Forelimb muscle (tissue), 1 donor: ENCODE measurements at regions not wholly inside any gene's neighbourhood (a gene's known extent, or its start where the extent isn't known, plus 50 kb on each side); places are given as distances from the start of the nearest gene placed in this dataset.
"Not testable (repeated sequence)": the region's sequence is repeated elsewhere in the genome, so short reads cannot be mapped to it uniquely, and the experiment has no call there.

Experiments
- DNase-seq: peaks from one replicate; pipeline ENCODE4 v3.0.0-alpha.2; 2013; ENCODE audit warnings: low read depth

DNA sequence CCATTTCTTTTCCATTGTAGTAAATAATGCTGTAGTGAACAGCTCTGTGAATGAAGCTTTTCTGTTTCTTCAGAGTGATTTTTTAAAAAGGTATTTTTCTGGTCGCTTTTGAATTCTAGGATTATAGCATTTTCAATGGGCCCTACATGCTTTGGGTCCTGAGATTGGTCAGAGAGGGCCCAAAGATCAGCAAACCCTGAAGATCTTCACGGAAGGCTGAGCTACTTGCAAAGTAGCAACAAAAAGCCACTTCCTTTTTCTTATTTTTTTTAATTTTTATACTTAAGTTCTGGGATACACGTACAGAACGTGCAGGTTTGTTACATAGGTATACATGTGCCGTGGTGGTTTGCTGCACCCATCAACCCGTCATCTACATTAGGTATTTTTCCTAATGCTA is 200.5 kb downstream of the FAT3 start:
- DNase-seq: no peak

DNA sequence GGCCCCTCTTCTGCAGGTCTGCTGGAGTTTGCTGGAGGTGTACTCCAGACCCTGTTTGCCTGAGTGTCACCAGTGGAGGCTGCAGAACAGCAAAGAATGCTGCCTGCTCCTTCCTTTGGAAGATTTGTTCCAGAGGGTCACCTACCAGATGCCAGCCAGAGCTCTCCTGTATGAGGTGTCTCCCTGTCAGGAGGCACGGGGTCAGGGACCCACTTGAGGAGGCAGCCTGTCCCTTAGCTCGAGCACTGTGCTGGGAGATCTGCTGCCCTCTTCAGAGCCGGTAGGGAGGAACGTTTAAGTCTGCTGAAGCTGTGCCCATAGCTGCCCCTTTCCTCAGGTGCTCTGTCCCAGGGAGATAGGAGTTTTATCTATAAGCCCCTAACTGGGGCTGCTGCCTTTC is 207.9 kb downstream of the FAT3 start:
- DNase-seq: no peak

DNA sequence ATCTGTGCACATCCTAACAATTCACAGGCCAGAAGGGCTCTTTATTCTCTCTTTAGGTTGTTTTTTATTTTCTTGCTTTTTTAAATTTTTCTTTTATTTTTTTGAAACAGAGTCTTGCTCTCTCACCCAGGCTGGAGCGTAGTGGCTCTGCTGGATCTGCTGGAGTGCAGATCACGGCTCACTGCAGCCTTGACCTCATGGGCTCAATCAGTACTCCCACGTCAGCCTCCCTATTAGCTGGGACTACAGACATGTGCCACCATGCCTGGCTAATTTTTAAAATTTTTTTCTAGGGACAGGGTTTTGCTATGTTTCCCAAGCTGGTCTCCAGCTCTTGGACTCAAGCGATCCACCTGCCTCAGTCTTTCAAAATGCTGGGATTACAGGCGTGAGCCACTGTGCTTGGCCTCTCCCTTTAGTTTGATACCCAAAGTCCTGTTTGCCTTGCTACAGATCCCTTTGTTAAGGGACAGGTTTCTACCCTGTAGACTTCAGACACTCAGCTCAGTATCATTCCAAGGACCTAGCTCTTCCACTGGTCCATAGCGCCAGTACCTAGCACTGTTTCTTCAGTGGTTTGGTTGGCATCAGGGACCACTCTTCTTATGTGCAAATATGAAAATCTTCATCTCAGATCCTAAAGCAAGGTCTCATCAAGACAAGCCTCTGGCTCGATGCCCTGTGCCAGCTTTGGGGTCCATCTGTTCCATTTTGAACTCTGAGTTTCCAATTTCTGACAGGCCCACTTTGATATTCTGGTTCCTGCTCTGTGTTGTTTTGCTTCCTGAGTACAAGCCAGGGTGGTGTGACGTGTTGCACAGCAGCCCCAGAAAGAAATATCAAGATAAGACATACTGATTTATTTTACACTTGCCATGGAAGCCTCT is 211.7 kb downstream of the FAT3 start:
- DNase-seq: no peak

DNA sequence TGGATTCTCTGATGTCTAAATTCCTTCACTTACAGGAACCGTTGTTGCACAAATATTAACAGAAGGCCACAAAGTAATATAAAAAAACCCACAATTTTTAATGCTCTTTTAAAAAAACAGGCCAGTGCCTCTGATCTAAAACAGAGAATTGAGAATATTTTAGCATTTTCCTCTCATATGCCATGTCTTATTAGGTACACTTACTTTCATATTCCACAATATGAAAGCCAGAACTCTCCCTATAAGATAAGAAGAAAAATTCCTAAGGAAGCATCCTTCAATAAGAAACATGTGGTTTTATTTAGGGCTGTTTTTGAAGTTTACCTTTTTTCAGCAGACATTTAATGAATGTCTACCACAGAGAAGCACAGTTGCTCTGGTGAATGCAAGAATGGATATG is 214.5 kb downstream of the FAT3 start:
- no peak for DNase-seq

DNA sequence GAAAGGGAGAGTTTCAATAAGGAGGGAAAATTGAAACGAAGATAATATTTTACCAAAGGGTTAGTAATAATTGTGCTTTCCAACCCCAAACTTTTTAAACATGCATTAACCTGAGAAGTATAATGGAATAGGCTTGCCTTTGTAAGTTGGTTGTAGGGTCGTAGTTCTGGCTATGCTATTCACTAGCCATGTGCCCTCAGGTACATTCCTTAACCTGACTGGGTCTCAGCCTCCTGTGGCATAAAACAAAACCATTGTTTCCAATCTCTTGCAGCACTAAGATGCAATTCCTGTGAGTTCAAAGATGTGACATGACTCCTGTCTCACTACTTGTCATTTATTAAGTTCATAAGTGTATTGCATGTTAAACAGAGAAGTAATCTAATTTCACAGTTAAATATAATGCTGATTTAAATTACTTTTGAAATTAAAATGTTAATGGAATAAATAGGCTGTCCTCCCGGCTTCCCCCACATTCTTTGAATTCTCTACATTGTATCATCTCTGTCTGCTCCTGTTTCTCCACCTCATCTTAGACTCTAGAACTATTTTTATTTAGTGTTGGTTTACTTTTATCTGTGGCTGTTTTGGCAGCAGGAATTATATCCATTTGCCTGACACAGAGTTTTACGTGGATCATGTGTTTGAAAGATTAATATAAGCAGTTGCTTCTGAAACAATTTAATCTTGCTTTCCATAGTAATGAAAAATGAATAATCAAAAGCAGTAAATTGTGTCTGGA is 216.3 kb downstream of the FAT3 start:
- DNase-seq: no peak

DNA sequence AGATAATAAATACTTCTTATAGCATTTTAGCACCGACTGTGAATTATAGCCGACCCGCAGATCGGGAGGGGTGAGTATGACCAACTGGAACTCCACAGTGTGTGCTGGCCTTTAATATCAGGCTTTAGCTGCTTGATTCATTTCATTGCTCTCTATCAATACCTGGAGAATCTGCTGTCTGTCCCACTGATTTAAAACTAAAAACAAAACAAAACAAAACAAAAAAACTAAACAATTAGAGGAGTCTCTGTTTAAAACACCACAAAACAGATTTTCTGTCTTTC is 216.8 kb downstream of the FAT3 start:
- DNase-seq: no peak

DNA sequence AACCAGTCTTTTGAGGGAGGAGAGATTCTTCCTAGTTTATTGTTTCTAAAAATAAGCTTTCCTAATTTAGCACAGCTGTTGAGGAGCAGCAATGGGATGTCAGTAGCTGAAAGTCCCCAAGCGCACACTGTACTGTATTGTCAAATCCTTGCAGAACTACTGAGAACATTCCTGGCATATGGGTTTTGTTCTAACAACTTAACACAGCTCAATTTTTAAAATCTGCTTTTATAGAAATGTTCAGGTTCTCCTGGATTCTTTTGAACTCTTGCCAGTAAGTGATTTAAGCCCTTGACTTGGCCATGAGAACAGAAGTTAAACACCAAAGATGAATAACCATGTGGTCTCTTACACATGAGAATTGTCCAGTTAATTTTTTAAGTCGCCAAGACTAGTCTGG is 218.6 kb downstream of the FAT3 start:
- DNase-seq: peak; percentile 35

DNA sequence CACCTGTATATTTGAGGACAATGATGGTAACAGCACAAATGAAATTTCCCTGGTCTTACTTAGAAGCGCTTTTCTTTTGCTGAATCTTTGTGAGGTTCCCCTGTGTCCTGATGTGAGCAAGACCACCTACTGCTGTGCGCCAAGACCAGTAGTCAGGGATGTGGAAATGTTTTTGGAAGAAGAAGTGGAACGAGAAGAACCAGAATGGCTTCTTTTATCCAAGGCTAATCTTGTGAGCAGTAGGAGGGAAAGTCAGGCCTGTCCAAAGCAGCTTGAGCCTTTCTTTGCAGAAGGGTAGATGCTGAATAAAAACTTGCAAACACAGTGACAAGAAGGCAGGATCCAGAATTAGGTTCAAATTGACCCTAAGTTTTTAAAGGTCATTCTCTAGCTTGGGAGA is 223.0 kb downstream of the FAT3 start:
- no peak for DNase-seq

DNA sequence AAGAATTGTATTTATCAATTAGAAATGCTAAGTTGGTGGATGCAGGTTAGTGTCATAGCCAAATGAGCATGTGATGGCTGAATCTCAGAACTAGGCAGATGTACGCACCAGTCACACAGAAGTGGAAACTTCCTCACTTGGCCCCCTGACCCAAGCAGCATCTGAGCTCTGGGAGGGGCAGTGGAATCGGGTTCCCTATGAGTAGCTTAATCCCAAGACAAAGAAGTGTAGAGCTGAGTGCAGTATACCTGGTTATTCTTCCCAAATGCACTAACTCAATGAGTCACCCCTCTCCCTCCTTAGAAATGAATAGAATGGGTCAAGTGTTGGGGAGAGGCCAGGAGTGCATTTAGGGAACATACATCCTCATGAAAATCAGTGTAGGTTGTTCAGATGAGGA is 224.6 kb downstream of the FAT3 start:
- no peak for DNase-seq

DNA sequence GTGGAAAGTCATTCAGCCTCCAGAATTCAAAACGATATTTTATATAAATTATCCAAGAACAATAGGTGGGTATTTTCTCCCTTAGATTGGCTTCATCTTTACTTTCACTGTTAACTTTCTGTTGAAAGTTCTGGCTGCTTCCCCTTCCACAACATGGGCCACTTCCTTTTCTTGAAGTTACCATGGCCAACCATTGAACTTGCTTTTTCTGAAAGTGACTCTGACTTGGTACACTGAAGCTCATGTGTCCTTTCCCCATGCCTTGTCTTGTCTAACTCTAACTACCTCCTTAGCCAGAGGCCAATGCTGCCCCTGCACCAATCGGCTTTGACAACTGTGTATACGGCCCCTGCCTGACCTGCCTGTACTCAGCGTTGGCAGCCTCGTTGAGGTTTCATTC is 225.2 kb downstream of the FAT3 start:
- no peak for DNase-seq

DNA sequence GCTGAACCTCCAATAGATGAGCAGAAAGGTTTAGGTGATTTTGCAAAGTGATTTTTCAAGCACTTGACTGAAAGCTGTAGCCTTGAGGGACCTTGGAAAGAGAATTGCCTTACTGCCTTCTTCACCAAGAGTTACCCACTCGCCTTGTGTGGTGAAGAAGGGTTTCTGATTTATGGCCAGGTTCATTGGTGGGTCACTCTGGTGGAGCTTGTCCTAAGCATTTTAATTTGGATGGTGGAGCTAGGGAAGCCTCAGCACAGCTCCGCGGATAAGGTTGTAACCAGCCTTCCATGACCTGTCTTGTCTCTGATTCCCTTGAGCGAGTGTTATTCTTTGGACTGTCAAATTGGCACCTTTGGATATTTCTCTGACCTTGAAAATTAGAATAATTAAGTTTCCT is 226.4 kb downstream of the FAT3 start:
- no peak for DNase-seq

DNA sequence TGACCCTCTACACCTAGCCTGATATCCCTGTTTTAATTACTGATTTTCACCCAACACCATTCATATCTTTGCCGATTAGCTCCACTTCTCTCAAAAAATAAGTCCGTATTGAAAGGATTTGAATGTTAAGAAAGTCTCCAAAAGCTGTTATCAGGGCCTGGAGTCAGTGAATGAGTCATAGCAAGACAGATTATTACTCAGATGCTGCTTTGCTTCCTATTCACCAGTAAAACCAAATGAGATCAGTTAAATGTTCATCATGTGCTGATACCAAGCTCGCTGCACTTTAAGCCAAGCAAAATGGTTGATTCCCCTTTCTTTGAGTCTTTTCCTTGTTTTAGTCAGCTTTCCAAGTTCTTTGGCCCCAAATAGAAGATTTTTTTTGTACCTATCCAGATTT is 228.4 kb downstream of the FAT3 start:
- DNase-seq: no peak

DNA sequence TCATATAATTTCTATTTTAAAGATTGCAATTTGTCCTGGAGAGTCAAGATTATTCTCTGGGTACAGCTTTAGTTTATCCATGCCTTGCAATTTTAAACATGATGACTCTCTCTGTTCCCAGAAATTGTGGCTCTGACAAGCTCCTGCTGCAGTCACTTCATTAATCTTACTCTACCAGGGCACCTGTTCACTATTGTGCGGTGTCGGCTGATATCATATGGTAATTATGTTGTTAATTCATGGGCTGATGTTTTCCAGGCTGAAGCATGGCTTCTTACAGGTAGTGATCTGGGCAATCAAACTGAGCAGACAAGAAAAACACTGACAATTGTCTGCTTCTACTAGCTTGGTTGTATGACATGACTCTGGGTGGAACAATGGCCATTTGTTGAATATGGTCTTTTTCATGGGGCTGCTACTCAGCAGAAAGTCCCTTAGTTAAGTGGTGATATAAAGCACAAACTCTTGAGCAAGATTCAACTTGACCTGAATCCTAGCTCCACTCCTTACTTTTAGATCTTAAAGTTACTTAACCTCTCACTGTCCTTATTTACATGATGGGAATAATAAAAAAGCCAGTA is 230.7 kb downstream of the FAT3 start:
- DNase-seq: no peak

DNA sequence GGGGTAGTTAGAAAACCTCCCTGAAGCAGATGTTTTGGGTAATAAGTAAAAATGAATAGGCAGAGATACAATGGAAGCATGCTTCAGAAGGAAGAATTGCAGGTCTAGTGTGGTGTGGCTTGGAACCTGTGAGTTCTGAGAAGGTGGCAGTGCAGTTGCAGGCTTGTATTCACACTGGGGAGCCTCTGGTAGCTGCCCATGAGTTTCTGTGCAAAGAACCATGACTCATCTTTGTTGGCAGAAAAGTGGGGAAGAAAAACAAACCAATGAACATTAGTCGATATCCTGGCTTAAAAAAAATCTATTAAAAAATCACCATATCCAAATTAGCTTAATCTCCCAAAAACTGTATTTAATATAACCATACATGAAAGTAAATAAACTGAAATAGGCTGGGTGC is 232.6 kb downstream of the FAT3 start:
- no peak for DNase-seq

DNA sequence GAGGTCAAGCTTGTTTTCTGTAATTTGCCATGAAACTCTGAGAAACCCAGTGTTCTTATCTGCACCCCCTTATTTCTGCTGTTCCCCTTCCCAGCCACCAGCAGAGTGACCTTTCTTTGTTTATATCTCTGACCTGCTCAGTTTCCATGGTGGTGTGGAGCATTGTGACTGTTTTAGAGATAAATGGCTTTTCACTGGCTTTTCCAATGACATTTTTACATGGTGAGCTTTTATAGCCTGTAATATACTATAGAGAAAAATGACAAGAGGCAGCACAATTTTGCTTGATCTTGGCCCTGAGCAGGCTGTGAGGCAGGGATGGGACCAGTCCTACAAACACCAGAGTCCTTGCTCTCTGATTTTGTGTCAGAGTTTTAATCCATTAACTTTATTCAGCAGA is 233.9 kb downstream of the FAT3 start:
- DNase-seq: no peak

DNA sequence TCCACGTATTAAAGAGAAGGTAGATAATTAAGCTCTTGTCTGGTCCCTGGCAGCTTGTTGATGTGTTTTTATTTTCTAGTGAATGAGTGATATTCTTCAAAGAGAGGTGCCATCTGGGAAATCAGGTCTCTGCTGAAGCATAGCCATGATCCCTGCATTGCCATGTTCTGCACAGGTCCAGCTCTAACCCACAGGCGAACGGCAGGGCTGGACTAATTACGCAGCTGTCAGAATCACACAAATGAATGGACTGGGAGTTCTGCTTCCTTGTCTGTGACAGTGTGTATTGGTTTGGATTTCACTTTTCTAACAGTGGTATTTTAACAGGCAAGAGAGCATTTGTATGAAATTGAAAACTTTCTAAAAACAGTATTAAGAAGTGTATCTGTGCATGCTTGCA is 235.6 kb downstream of the FAT3 start:
- no peak for DNase-seq

DNA sequence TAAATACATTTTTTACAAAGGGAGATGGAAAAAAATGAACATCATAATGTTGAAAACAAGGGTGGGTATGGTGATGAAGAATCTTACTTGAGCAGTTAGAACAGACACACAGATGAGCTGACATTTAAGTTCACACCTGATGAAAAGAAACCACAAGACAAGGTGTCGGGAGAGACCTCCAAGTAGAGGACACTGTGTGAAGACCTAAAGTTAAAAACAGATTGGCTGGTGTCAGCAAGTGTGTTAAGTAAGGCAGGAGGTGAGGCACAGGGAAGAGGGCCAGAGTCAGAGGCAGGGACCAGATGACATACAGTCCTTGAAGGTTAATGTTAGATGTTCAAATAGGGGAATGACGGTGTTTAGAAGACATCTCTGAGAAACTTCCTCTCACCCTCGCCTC is 236.8 kb downstream of the FAT3 start:
- no peak for DNase-seq

DNA sequence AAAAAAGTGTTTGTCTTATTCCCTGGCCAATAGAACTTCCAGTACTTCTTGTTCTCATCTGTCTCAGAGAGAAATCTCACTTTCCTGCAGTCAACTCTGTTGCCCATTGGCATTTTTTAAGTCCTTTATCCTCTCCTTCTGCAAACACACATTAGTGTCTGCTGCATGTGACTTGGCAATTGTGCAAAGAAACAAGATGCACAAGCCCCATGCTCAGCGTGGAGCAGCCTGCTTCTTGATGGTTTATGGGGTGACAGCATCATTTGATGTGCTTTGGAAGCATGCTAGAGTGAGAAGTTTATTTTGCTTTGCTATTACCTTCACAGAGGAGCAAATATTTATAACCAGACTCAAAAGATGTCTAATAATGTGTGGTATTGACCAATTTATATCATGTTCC is 238.2 kb downstream of the FAT3 start:
- no peak for DNase-seq

DNA sequence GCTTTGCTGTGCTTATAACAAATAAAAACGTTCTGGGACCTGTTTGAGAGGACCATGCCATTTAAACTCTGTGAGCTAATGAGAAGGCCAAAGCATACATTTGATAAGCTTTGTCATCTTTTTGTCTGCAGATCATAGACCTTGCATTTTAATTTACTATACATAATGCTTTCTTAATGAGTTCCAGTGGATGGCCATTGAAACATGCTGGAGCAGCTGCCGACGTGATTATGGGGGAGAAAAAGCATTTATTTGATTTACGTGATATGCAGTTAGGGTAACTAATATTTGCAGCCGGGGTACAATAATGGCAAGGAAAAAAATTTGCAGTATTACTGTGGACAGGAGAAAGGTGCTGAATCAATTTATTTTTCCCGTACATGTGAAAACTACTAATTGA is 240.2 kb downstream of the FAT3 start:
- DNase-seq: no peak

DNA sequence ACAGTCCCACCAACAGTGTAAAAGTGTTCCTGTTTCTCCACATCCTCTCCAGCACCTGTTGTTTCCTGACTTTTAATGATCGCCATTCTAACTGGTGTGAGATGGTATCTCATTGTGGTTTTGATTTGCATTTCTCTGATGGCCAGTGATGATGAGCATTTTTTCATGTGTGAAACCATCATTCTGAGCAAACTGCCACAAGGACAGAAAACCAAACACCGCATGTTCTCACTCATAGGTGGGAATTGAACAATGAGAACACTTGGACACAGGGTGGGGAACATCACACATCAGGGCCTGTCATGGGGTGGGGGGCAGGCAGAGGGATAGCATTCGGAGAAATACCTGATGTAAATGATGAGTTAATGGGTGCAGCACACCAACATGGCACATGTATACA is 240.8 kb downstream of the FAT3 start:
- not testable (repeated sequence) for DNase-seq

DNA sequence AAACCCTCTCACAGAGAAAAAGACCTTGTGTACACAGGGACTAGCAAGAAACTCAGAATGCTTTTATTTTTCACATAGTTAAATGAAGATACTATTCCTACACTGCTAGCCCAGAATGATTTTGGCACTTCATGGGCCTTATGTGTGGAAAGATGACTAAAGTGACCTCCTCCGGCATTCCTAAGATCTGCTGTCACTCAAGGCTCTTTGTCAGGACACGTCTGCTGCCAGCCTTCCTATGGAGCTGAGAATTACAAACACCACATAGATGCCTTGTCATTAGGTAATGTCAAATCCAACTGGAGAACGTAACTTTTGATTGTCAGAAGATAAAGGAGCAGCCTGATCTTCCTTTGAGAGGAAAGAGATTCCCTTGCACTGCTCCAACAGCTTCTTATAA is 249.1 kb downstream of the FAT3 start:
- DNase-seq: no peak

DNA sequence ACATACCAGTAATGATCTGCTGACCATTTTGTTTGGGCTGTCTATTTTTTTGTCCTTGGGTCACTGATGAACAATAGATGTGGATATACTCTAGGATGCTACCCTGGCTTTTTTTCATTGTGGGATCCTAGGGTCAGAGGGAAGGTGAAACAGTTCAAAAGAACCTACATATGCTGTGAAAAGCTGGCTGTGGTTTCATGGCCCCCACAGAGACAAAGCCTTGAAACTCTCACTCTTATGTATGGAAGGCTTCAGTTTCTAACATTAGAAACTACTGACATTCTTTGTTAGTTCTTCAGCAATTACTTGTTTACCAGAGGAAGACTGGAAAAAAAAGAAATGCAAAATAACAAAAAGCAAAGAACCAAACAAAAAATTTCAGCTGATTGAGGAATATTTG is 250.7 kb downstream of the FAT3 start:
- DNase-seq: no peak

DNA sequence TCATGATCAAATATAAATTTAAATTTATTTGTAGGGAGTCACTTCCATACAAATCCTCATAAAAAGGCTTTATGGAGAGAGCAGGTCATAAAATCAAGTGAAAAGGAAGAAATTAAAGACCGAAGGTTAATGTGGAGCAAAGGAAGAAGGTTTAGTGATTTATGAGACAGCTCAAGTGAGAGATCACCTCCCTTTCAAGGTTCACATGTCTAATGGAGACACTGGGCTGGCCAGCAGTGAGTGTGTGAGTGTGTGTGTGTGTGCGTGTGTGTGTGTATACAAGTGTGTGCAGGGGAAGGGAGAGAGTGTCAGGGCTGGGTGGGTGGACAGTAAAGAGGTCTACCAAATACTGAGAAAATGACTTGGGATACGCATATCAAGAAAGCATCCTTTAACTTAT is 251.2 kb downstream of the FAT3 start:
- DNase-seq: no peak
